ENCODE measurements at regions not wholly inside any gene's neighbourhood (a gene's known extent, or its start where the extent isn't known, plus 50 kb on each side); places are given as distances from the start of the nearest gene placed in this dataset.
"Not testable (repeated sequence)": the region's sequence is repeated elsewhere in the genome, so short reads cannot be mapped to it uniquely, and the experiment has no call there.

DNA sequence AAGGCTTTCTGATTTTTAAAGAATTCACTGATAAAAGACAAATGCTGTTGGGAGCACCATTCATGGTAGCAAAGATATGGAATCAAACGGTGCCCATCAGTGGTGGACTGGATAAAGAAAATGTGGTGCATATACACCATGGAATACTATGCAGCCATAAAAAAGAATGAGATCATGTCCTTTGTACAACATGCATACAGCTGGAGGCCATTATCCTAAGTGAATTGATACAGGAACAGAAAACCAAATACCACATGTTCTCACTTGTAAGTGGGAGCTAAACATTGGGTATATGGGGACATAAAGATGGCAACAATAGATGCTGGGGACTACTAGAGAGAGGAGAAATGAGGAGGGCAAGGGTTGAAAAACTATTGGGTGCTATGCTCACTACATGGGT, 68.8 kb upstream of the MPP7 start:
- TF ChIP-seq EZH2 (IDR thresholded peaks at IDR 0.05; ENCODE audit: low read depth, unreplicated experiment); EZH2phosphoT487 (IDR thresholded peaks at IDR 0.05; ENCODE audit: unreplicated experiment); STAT1 (IDR thresholded peaks at IDR 0.05; ENCODE audit: unreplicated experiment); POLR2AphosphoS5 (IDR thresholded peaks at IDR 0.05; ENCODE audit: low read depth); ZNF114 (CRISPR knock-in tag; IDR thresholded peaks at IDR 0.05): not testable (repeated sequence)
- TF ChIP-seq, protein P1, sequence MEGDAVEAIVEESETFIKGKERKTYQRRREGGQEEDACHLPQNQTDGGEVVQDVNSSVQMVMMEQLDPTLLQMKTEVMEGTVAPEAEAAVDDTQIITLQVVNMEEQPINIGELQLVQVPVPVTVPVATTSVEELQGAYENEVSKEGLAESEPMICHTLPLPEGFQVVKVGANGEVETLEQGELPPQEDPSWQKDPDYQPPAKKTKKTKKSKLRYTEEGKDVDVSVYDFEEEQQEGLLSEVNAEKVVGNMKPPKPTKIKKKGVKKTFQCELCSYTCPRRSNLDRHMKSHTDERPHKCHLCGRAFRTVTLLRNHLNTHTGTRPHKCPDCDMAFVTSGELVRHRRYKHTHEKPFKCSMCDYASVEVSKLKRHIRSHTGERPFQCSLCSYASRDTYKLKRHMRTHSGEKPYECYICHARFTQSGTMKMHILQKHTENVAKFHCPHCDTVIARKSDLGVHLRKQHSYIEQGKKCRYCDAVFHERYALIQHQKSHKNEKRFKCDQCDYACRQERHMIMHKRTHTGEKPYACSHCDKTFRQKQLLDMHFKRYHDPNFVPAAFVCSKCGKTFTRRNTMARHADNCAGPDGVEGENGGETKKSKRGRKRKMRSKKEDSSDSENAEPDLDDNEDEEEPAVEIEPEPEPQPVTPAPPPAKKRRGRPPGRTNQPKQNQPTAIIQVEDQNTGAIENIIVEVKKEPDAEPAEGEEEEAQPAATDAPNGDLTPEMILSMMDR (conservative IDR thresholded peaks at IDR 0.05; ENCODE audit: low read depth in 2 of 2): not testable (repeated sequence)
